ENCODE measurements at regions not wholly inside any gene's neighbourhood (a gene's known extent, or its start where the extent isn't known, plus 50 kb on each side); places are given as distances from the start of the nearest gene placed in this dataset.
"Not testable (repeated sequence)": the region's sequence is repeated elsewhere in the genome, so short reads cannot be mapped to it uniquely, and the experiment has no call there.

DNA sequence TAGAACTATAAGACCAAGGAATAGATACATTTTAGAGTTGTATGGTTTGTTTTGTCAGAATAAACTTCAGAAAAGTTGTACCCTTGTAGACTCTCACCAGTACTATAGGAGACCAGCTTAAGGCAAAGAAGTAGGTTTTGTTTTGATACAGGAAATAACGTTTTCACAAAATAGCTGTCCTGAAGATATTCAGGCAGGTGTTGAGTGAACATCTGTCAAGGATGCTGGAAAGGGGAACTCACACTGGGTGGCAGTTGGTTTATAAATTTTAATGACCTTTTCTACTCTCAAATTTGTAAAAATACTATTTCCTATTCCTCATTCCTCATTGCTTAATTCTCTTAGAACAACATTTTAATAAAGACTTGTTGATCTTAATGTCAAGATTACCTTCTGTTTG, 174.0 kb upstream of the MAN1A1 start:
- no peak for DNase-seq

DNA sequence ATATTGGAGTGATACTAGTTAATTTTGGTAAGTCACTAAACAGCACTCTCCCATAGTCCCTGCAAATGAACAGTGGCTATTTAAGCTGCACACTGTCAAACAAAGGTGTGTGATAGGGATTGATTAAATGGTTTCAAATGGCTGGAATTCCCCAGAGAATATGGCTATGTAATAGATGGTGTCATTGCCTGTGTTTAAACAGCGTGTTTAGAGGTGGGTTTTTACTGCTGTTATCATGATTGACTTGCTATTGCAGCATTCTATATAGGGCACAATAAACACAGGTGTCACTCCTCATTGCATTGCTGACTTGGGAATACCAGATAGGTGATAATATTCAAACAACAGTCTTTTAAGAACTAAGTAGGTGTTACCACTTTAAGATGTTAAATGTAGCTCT, 171.7 kb upstream of the MAN1A1 start:
- DNase-seq, result no peak

DNA sequence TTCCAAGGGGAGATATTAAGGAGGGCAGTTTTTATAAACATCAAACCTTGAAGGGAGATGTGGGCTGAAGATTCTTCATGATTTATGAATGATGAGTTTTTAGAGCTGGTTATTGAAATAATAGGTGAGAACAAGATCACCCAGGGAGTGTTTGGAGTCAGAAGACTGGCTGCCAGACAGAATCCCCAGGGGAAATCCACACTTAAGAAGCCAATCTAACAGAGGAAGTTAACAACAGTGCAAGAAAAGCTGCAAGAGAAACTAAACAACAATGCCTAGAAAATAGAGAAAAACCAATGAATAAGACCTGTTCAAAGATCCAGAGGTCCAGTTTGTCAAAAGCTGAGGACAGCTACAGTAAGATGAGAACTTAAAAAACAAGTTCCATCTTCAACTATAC, 167.9 kb upstream of the MAN1A1 start:
- DNase-seq, result no peak

DNA sequence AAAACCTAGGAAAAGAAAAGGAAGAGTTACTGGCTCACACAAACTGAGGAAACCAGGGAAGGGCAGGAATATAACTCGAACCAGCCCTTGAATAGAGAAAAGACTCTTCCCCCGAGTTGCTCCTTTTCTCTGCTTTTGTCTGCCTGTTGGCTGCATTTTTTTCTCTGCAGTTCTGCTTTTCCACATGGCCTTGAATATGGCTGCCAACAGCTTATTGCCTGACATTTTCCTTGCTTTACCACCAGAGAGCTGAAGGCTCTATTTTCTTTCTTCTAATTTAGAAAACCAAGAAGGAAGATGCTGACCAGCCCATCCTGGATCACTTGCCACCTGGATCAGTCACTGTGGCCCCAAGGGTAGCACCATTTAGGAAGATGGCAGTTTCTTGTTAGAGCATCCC, 164.8 kb upstream of the MAN1A1 start:
- no peak for DNase-seq

DNA sequence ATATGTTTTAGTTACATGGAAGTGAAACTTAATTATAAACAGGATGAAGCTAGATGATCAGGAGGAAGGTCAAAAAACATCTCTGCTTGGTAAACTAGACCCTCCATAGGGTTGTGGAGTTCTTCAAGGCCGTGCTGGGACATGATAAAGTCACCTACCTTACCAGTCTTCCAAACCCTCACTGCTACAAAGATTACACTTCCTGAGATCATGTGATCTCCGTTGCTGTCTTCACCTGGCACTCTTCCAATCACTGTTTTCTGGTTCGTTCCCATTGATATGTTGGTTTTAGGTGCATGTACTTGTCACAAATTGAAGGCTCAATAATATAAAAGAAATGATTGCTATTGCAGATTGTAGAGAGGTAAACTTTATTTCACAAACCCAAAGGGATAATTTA, 161.5 kb upstream of the MAN1A1 start:
- DNase-seq, result no peak

DNA sequence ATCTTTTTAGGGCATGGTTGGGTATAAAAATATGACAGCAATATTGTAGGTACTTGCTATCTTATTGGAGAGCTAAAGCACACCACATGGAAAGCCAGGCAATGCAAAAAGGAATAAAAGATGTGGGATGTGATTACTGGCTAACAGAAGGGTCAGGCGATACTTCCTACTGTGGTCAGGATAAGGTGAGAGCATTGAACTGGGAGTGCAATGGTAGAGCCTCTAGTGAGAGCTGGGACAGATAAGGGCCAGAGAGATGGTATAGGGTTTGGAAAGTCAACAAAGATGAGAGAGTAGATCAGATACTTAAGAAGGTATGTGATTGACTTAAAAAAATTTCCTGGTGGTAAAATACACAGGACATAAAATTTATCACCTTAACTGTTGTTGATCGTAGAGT, 160.7 kb upstream of the MAN1A1 start:
- DNase-seq, result no peak

DNA sequence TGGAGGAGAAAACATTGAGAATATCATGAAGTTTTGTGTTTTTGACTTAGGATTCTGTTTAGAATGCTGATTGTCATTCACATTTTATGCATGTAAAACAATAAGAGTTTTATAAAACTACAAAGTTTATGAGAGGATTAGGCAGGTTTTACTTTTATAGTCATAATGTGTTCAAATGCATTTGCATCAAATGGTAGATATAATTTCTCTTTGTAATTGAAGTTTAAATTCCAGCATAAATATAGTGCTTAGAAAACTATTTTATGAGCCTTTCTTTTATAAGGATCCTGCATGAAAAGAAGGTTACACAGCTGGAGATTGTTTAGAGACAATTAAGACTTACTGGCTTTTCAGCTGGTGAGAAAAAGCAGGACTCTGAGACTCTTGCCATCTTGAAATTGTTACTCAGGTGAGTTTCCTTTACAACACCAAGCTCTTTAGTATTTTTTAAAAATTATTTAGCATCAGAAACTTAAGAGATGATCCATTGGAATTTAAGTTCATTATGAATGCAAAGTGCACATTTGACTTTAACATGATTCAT, 157.1 kb upstream of the MAN1A1 start:
- DNase-seq, result no peak

DNA sequence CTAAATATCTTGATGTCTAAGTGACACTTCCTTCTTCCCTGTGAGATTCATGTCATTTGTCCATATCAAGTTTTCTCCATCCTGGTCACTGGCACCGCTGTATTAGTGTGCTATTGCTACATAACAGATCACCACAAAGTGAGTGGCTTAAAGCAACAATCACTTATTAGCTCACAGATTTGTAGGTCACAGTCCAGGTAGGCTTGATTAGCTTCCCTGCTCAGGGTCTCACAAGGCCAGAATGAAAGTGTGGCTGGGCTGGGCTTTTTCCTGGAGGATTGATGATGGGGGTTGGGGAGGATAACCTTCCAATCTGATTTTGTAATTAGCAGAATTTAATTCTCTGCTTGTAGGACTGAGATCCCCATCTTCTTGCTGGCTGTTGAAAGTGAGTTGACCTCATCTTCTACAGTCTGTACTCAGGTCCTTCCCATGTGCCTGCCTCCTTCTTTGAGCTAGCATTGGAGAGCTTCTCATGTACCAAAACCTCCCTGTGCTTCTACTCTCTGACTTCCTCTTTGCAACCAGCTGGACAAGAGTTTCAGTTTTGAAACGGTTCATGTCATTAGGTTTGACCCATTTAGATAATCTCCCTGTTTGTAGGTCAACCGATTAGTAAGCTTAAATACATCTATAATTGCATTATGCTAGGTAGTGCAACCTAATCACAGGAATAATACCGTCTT, 152.4 kb upstream of the MAN1A1 start:
- DNase-seq, result no peak

DNA sequence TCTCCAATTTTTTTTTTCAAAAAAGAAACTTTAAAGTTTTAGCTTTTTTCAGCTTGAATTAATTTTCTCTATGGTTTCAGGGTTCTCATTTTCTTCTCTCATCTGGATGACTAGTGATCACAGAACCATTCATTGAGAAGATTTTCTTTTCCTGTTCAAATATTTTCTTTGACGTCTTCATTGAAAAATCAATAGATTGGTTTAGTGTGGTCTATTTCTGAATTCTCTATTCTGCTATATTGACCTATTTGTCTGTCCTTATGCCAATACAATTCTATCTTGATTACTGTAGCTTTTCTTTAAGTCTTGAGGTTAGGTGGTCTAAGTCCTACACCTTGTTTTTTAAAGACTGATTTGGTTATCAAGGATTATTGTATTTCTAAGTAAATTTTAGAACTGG, 150.2 kb upstream of the MAN1A1 start:
- no peak for DNase-seq

DNA sequence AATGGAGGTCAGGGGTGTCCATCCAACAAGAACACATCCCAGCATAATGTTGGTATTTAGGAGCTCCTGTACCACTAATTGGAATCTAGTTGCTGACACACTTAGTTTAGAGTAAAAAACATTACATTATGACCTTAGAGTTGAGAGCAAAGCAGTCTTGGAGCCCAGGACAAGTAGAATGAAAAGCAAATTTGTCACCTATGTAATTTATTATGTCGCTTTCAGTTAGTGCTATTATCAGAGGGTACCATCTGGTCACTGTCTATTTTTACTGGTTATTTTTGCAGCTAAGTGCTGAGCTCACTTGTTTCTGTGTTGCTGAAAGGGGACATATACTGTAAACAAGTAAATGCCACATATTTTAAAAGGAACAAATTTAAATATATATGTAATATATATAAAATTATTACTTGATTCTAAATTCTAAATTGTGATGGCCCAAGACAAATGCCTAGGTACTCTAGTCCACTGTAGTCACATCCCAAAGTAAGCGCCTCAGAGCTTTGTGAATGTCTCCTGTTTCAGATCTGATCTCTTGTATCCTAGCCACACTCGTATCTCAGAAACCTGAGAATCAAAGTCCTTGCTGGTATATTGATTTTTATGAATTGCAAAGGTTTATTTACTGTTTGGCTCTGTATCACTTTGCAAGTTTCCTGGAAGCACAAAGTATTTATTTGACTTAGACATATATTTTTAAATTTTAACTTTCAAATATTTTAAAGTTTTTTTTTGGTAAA, 148.6 kb upstream of the MAN1A1 start:
- no peak for DNase-seq

DNA sequence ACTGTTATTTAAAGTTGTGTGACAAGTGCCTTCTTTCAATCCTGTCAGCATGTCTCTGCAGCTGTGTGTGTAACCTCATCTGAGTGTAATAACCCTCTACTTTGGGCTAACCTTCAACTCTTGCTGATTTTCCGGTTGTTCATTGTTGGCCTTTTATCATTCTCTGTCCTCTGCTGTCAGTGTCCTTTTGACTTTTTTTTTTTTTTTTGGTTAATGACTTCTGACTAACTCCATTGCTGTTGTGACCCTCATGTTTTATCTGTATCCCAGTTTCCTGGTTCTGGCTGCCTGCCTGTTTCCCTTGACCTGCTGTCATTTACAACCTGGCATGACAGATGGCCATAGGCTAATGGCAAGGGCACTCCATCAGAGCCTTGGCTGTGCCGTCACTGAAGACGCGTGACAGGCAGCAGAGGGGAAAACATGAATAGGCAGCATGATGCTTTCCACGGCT, 145.7 kb upstream of the MAN1A1 start:
- DNase-seq, result no peak

DNA sequence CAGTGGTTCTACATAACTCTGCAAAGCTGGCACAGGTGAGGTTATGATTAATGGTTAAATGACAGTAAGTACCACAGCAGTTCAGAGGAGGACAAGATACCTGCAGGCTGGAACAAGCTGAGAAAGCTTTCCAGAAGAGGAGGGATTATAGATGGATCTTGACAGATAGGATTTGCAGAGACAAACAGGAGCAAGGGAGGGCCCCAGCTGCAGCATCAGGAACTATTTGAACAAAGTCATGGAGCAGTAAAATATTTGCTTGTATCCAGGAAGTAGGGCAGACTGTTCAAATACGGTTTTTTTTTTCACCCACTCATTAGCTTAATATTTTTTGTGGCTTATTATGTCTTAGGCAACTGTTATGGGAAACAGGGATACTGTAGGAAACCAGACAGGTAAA, 144.4 kb upstream of the MAN1A1 start:
- no peak for DNase-seq

DNA sequence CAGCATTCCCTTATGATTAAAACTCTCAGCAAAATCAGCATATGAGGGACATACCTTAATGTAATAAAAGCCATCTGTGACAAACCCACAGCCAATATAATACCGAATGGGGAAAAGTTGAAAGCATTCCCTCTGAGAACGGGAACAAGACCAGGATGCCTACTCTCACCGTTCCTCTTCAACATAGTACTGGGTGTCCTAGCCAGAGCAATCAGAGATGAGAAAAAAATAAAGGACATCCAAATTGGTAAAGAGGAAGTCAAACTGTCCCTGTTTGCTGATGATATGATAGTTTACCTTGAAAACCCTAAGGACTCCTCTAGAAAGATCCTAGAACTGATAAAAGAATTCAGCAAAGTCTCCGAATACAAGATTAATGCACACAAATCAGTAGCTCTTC, 141.6 kb upstream of the MAN1A1 start:
- DNase-seq, result not testable (repeated sequence)

DNA sequence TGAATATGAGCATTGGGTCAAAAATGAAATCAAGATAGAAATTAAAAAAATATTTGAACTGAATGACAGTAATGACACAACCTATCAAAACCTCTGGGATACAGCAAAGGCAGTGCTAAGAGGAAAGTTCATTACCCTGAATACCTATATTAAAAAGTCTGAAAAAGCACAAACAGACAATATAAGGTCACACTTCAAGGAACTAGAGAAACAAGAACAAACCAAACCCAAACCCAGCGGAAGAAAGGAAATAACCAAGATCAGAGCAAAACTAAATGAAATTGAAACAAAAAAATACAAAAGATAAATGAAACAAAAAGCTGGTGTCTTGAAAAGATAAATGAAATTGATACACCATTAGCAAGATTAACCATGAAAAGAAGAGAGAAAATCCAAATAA, 140.5 kb upstream of the MAN1A1 start:
- DNase-seq, result not testable (repeated sequence)

DNA sequence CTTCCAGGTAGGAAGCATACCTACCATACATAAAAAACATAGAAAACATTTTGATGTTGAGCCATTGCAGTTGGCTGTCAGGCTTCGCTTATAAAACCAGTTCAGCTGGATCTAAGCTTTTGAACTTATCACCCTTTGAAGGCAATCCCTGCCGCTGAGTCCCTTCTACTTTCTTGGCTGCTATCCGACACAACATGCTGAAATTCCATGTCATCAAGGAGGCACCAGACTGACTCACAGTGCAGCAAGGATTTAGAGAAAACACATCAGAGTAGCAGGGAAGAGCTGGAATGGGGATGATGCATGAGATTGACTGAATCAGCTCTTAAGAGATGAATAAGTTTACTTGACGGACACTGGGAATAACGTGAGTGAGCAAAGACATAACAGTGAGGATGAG, 135.0 kb upstream of the MAN1A1 start:
- DNase-seq, result no peak

DNA sequence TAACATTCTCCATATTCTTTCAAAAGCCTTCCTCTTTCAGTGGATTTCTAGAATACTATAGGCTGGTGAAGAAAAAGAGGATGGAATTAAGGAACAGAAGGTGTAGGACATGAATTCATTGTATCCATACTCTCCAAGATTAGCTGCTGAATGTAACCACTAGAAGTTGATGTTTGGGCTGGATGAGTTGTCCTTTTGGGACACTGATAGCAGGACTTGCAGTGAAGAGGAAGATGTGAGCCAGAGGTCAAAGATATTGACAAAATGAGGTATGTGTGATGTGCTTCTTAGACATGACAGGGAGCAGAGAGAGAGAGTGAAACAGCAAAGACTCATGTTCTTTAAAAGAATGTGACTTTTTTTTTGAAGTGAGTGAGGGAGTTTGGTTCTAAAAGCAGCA, 134.3 kb upstream of the MAN1A1 start:
- no peak for DNase-seq

DNA sequence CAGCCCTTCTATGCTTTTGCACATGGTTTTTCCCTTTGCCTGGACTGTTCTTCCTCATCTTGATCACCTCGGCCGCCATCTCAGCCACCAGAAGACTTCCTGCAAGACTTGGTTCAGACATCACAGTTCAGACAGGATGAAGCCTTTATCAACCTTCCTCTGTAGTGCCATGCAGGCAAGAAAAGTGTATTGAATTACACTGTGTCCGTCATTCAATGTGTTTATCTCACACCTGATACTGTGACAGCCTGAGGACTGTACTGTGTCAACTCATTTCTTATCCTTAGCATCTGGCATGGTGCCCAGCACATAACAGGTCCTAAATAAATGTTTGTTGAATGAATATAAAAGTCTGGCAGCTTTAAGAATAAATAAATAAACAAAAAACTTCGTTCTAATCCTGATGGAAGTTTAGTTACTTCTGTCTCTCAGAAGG, 133.3 kb upstream of the MAN1A1 start:
- DNase-seq, result no peak

DNA sequence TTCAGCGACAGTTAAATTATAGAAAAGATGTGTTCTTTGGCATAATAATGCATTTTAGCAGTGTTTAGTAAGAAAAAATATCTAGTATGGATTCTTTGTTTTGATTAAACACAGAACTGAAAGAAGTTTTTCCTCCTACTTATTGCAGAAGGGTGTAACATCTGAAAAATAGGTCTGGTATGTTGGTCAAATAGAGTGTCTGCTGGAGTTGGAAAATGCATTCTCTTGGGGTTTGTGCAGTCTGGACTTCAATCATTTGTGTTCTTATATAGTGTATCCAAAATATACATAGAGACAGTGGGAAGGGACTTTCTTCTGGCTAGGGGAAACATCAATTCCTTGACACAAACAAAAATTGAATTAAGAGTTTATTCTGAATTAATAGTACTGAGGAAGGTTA, 132.4 kb upstream of the MAN1A1 start:
- DNase-seq, result no peak

DNA sequence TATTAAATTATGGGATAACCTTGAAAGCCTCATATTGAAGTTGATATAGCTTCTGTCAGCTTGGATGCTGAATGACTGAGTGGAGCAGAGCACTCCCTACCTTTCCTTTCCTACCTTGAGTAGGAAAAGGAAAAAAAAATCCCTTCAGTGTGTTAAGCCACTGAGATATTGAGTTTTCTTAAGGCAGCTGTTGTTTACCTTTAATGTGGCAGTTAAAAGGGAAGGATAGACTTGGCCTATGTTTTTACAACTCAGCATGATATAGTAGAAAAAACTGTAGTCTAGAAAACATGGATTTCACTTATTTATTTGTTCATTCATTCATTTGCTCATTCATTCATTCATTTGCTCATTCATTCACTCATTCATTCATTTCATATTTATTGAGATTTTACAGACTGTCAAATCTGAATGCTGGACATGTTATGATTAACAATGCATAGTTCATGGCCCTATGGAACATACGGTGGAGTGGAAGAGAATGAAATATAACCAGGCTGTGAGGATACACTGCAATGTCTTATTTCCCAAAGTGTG, 131.5 kb upstream of the MAN1A1 start:
- no peak for DNase-seq

DNA sequence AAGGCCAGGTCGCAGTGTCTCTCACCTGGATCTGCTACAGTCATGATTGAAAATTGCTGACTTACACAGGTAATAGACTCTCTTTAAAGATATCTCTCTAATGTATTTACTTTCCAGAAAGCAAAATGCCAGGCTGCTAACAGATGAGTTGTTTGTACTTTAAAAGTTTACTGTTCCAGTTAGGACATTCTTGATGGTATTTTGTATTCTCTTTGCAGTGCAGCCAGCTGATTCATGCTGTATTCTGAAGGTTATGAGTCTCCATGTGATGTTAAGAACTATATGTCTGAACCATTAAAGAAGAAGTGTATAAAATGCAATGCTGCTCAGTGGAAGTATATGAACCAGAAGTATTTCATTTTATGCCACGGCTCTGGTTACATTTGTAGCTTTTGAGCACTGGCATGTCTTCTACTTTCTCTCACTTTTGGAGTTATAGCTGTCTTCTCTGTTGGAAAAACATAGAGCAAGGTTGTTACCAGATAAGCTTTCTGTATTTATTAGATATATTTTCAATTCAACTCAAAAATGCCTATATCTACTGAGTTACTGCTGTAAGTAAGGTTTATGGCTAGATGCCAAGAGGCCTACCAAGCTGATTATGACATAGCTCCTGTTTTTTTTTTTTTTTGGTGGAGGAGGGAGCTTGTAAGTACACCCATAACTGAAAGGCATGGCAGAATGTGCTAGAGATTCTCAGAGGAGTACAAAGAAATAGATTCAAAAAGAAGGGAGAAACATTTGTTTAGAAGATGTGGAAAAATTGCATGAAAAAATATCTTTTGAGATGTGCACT, 130.5 kb upstream of the MAN1A1 start:
- no peak for DNase-seq

DNA sequence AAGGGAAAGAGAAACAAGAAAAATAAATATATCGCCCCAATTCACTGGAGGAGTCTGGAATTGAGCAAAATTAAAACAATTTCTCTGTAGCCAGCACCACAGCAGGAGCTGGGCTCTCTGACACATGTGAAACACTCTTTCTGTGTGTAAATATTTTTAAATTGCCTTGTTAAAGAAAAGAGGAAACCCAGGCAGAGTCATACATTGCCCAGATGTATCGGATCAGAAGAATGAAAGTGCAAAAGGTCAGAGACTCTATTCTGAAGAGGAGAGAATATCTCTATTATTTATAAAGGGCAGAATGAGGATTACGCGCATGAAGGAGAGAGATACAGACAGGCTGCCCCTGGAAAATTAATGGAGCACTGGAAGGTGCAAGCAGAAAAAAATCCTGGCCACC, 127.0 kb upstream of the MAN1A1 start:
- no peak for DNase-seq

DNA sequence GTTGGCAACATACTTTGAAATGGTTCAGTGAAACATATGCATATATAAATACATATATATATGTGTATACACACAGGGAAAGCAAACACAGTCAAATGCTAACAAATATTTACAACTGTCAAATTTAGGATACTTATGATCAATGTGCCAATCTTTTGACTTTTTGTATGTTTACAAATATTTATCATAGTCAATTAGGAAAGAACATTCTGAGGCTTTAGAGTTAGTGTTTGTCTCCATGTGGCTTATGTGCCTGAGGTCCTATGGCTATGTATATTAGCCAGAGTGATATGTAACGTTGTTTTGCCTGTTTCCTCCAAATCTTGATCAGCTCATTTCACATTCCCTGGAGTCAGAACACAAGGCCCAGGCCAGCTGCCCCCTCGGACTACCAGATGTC, 126.5 kb upstream of the MAN1A1 start:
- DNase-seq, result no peak

DNA sequence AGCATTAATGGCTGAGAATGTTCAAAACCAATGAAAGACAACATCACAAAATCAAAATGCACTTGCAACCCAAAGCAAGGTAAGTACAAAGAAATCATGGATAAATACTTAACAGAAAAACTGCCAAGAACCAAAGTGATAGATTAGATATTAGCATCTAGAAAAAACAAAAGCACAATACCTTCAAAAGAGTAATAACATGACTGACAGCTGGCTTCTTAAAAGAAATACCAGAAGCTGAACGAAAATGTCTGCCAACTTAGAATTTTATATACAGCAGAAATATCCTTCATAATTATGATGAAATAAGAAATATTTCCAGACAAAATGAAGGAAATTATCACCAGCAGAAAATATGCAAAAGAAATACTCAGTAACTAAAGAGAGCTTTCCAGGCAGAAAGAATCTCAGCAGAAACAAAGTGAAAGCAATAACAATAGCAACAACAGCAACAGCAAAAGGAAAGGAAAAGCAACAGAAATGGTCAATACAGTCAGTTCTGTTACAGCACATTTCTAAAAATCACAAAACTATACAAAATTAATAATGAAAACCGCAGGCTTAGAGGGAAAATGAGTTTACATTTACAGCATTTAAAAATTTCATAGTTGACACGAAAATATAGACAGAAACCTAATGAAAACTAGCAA, 121.5 kb upstream of the MAN1A1 start:
- DNase-seq, result no peak

All from NCI-H2107 (cell line).